HepG2 (cell line): ENCODE measurements at regions not wholly inside any gene's neighbourhood (a gene's known extent, or its start where the extent isn't known, plus 50 kb on each side); places are given as distances from the start of the nearest gene placed in this dataset.

ENCODE experiments used
- MLLT10 ChIP-seq: sonication (generic); formaldehyde crosslinking; IDR thresholded peaks from 2 replicates; pipeline ENCODE4 v1.4.0; 2020; ENCODE audit warnings: missing genetic modification reagents
- POLR2A ChIP-seq, 2 experiments: IDR thresholded peaks; 2 replicates each; pipeline ENCODE4 v1.6.1; 2011; ENCODE audit warnings: low read depth in 2 of 2, low read length in 2 of 2, mild to moderate bottlenecking in 1 of 2, moderate library complexity in 1 of 2; ENCODE audit not compliant: insufficient read depth in 1 of 2
- RFXAP ChIP-seq: sonication (generic); formaldehyde crosslinking; IDR thresholded peaks from 2 replicates; pipeline ENCODE4 v1.4.0; 2020; ENCODE audit warnings: missing genetic modification reagents, borderline replicate concordance
- ZNF432 ChIP-seq: sonication (generic); formaldehyde crosslinking; IDR thresholded peaks from 2 replicates; pipeline ENCODE4 v1.5.0; 2020; ENCODE audit warnings: missing genetic modification reagents, mild to moderate bottlenecking, borderline replicate concordance
- ZNF558 ChIP-seq: sonication (generic); formaldehyde crosslinking; IDR thresholded peaks from 2 replicates; pipeline ENCODE4 v1.9.0; 2022; ENCODE audit warnings: mild to moderate bottlenecking, missing genetic modification reagents, borderline replicate concordance
- TF ChIP-seq, protein P1 (sequence below): IDR thresholded peaks from 2 replicates; pipeline ENCODE4 v1.4.0; 2020; ENCODE audit warnings: mild to moderate bottlenecking, missing genetic modification reagents
- TF ChIP-seq, protein P2 (sequence below): sonication (generic); formaldehyde crosslinking; IDR thresholded peaks from 2 replicates; pipeline ENCODE4 v1.5.0; 2020; ENCODE audit warnings: mild to moderate bottlenecking, missing genetic modification reagents, moderate library complexity
- TF ChIP-seq, protein P3 (sequence below): IDR thresholded peaks from 2 replicates; pipeline ENCODE4 v1.6.1; 2018; ENCODE audit warnings: missing genetic modification reagents

DNA sequence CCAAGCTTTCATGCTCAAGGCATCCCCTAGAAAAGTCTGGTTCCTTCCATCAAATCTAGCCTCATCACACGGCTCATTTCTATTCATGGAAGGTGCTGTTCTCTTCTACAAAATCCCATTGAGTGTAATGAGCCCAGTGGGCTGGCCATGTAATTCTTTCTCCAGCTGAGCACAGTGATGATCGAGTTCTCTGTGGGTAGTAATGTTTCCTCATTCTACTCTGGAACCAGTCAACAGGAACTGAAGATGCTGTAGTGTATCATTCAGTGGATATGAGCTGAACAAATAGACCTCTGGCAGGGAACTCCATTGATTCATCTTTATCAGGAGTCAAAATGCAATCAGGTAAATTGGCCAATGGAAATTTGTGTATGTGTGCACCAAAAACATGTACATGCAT is 149.2 kb downstream of the LRRC70 start:
- TF ChIP-seq POLR2A (IDR thresholded peaks at IDR 0.05; ENCODE audit: insufficient read depth in 1 of 2, low read depth in 2 of 2, low read length in 2 of 2) (no peak), MLLT10 (no peak), ZNF558 (CRISPR knock-in tag) (no peak), RFXAP (CRISPR knock-in tag) (no peak), ZNF432 (no peak)
- TF ChIP-seq, protein P1, sequence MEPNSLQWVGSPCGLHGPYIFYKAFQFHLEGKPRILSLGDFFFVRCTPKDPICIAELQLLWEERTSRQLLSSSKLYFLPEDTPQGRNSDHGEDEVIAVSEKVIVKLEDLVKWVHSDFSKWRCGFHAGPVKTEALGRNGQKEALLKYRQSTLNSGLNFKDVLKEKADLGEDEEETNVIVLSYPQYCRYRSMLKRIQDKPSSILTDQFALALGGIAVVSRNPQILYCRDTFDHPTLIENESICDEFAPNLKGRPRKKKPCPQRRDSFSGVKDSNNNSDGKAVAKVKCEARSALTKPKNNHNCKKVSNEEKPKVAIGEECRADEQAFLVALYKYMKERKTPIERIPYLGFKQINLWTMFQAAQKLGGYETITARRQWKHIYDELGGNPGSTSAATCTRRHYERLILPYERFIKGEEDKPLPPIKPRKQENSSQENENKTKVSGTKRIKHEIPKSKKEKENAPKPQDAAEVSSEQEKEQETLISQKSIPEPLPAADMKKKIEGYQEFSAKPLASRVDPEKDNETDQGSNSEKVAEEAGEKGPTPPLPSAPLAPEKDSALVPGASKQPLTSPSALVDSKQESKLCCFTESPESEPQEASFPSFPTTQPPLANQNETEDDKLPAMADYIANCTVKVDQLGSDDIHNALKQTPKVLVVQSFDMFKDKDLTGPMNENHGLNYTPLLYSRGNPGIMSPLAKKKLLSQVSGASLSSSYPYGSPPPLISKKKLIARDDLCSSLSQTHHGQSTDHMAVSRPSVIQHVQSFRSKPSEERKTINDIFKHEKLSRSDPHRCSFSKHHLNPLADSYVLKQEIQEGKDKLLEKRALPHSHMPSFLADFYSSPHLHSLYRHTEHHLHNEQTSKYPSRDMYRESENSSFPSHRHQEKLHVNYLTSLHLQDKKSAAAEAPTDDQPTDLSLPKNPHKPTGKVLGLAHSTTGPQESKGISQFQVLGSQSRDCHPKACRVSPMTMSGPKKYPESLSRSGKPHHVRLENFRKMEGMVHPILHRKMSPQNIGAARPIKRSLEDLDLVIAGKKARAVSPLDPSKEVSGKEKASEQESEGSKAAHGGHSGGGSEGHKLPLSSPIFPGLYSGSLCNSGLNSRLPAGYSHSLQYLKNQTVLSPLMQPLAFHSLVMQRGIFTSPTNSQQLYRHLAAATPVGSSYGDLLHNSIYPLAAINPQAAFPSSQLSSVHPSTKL (CRISPR knock-in tag), result no peak
- TF ChIP-seq, protein P2, sequence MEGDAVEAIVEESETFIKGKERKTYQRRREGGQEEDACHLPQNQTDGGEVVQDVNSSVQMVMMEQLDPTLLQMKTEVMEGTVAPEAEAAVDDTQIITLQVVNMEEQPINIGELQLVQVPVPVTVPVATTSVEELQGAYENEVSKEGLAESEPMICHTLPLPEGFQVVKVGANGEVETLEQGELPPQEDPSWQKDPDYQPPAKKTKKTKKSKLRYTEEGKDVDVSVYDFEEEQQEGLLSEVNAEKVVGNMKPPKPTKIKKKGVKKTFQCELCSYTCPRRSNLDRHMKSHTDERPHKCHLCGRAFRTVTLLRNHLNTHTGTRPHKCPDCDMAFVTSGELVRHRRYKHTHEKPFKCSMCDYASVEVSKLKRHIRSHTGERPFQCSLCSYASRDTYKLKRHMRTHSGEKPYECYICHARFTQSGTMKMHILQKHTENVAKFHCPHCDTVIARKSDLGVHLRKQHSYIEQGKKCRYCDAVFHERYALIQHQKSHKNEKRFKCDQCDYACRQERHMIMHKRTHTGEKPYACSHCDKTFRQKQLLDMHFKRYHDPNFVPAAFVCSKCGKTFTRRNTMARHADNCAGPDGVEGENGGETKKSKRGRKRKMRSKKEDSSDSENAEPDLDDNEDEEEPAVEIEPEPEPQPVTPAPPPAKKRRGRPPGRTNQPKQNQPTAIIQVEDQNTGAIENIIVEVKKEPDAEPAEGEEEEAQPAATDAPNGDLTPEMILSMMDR (CRISPR knock-in tag), result no peak
- TF ChIP-seq, protein P3, sequence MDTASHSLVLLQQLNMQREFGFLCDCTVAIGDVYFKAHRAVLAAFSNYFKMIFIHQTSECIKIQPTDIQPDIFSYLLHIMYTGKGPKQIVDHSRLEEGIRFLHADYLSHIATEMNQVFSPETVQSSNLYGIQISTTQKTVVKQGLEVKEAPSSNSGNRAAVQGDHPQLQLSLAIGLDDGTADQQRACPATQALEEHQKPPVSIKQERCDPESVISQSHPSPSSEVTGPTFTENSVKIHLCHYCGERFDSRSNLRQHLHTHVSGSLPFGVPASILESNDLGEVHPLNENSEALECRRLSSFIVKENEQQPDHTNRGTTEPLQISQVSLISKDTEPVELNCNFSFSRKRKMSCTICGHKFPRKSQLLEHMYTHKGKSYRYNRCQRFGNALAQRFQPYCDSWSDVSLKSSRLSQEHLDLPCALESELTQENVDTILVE (CRISPR knock-in tag), result no peak
